ENCODE measurements at regions not wholly inside any gene's neighbourhood (a gene's known extent, or its start where the extent isn't known, plus 50 kb on each side); places are given as distances from the start of the nearest gene placed in this dataset.
"Not testable (repeated sequence)": the region's sequence is repeated elsewhere in the genome, so short reads cannot be mapped to it uniquely, and the experiment has no call there.

DNA sequence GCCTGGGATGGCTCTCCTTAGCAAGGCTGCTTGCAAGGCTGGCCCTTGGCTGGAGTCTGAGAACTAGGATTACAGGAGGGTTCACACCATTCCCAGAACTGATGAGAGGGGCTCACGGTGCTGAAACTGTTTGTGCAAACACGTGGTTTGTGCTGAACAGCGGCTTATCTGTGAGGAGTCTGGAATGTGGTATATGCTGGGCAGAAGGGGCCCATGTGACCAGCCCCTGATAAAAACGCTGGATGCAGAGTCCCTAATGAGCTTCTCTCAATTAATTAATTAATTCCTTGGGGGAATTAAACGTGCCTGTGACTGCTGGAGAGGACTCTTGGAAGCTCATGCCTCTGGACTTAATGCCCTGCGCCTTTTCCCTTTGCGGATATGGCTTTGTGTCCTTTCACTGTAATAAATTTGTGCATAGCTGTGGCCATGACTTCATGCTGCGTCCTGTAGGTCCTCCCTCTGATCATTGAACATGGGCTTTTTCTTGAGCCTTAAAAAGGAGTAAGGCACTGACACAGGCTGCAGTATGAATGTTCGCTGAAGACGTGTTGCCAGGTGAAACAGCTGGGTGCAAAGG, 109.7 kb downstream of the CDRT15L2 start:
- H3K4me3 ChIP-seq (replicated peaks in 1 of 3); DNase-seq; H3K9me3 ChIP-seq; H3K4me1 ChIP-seq; H3K27ac ChIP-seq; H3K27me3 ChIP-seq; intact Hi-C loops (cut with DNase I); H3K36me3 ChIP-seq: not testable (repeated sequence)
- WGBS, 2 donors: 63 to 72% methylated on average over 10 of the region's 10 CpGs

- H3K36me3 ChIP-seq; H3K9me3 ChIP-seq; H3K27ac ChIP-seq; H3K4me3 ChIP-seq (replicated peaks in 1 of 3); intact Hi-C loops (cut with DNase I); DNase-seq; H3K27me3 ChIP-seq; H3K4me1 ChIP-seq: not testable (repeated sequence)
- WGBS, 2 donors: 46 to 55% methylated on average over 1 of the region's 1 CpG
These were observed 113.2 kb downstream of the CDRT15L2 start for GRCh38 chr17:20692706-20693105.

DNA sequence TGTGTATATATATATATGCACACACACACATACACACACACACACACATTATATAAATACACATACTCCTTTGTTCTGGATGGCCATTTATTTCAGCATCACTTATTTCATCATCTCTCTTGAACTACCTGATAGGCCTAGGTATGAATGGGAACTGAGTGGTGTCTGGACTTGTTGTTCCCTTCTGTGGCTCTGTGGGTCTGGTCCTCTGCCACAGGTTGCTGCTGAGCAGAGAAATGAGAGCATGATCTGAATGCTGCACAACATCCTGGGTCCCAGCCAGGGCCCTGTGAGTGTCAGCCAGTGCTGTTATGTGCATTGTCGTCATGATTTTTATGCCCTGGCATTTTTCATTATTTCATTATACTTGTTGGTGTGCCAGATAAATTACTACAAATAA, 116.3 kb downstream of the CDRT15L2 start:
- H3K4me3 ChIP-seq (replicated peaks in 1 of 3); H3K27ac ChIP-seq; H3K27me3 ChIP-seq; H3K4me1 ChIP-seq; H3K36me3 ChIP-seq; intact Hi-C loops (cut with DNase I); DNase-seq; H3K9me3 ChIP-seq: not testable (repeated sequence)
- 64 to 76% methylated on average over 1 of the region's 1 CpG for WGBS, 2 donors

DNA sequence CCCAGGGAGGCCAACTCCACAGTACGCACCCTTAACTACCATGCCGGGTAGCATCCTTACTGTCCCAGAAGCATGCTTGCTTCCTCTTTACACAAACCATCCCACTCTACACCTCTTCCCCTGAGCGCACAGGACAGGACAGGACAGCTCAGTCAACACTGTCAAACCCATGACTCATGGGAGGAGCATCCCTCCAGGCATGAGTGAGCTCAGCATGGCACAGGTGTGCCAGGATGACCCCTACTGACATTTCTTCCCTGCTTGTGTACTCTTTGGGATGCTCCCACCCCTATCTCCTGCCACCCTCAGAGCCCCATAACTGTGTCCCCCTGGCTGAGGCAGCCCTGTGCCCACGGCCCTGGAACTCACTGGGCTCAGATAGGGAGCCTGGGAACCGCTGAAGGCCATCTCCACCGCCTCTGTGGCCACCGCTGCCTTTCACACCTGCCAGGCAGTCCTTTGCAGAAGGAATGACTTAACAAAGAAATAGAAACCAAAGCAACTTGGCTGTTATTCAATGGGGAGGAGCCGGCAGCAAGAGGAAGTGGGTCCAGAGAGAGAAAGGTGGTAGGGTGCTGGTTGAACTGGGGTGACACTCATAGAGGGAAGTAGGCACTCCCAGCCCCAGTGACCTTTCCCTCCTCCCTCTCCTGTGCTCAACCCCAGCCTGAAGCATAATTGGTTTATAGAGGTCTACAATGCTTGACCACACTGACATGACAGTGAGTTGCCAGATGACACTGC, 119.1 kb downstream of the CDRT15L2 start:
- H3K4me1 ChIP-seq; intact Hi-C loops (cut with DNase I); H3K27me3 ChIP-seq; H3K9me3 ChIP-seq; H3K4me3 ChIP-seq (replicated peaks in 1 of 3); DNase-seq; H3K36me3 ChIP-seq; H3K27ac ChIP-seq: not testable (repeated sequence)
- 83 to 94% methylated on average over 6 to 8 of the region's 8 CpGs for WGBS, 2 donors

- intact Hi-C loops (cut with DNase I); H3K4me1 ChIP-seq; DNase-seq; H3K9me3 ChIP-seq; H3K27me3 ChIP-seq; H3K4me3 ChIP-seq (replicated peaks in 1 of 3); H3K36me3 ChIP-seq; H3K27ac ChIP-seq: not testable (repeated sequence)
- WGBS, 2 donors: 72 to 86% methylated on average over 5 of the region's 5 CpGs
These were observed 121.0 kb downstream of the CDRT15L2 start for GRCh38 chr17:20700528-20700927.

GRCh38 chr17:20701366-20701765, 121.8 kb downstream of the CDRT15L2 start:
- H3K4me3 ChIP-seq (replicated peaks in 1 of 3); H3K27me3 ChIP-seq; H3K36me3 ChIP-seq; intact Hi-C loops (cut with DNase I); H3K4me1 ChIP-seq; DNase-seq; H3K27ac ChIP-seq; H3K9me3 ChIP-seq: not testable (repeated sequence)
- 75 to 89% methylated on average over 3 to 5 of the region's 5 CpGs for WGBS, 2 donors

DNA sequence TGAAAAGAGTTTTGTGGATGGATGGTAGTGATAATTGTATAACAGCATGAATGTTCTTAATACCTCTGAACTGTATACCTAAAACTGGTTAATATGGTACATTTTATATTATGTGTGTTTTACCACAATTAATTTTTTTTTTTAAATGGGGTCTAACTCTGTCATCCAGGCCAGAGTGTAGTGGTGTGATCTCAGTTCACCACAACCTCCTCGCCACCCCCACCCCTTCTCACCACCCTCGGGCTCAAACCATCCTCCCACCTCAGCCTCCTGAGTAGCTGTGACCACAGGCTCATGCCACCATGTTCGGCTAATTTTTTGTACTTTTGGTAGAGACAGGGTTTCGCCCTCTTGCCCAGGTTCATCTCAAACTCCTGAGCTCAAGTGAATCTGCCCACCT, 123.2 kb downstream of the CDRT15L2 start:
- Histone ChIP-seq H3K4me3 (replicated peaks in 1 of 3) (no peak overlapping the region), H3K36me3 (no peaks in the 10 kb centered on the region), H3K4me1 (no peaks in the 10 kb centered on the region), H3K9me3 (no peaks in the 10 kb centered on the region), H3K27me3 (no peaks in the 10 kb centered on the region), H3K27ac (no peak overlapping the region)
- no peak for DNase-seq
- WGBS, 2 donors: 89 to 96% methylated on average over 4 of the region's 4 CpGs
- TF ChIP-seq POLR2A (IDR thresholded peaks at IDR 0.05) (no peak), CTCF (IDR thresholded peaks at IDR 0.05) (no peak)
- intact Hi-C loops (cut with DNase I): no loop called here

DNA sequence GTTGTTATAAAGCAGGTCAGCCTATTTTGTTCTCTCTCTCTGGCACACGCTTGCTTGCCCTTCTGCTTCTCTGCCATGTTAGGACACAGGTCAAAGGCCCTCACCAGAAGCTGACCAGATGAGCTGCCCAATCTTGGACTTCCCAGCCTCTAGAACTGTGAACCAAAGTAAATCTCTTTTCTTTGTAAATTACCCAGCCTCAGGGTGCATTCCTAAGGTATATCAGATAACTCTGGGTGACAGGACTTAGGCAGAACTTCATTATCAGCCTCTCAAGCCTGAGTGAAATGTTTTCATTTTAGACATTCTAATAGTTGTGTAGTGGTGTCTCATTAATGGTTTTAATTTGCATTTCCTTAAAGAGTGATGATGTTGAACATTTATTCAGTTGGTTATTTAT, 124.3 kb downstream of the CDRT15L2 start:
- TF ChIP-seq POLR2A (IDR thresholded peaks at IDR 0.05): no peak
- no peak for TF ChIP-seq CTCF (IDR thresholded peaks at IDR 0.05)
- no peaks in the 10 kb centered on the region for H3K27me3 ChIP-seq
- H3K27ac ChIP-seq: no peak overlapping the region
- no peaks in the 10 kb centered on the region for H3K9me3 ChIP-seq
- H3K4me1 ChIP-seq: no peaks in the 10 kb centered on the region
- no peak for DNase-seq
- intact Hi-C loops (cut with DNase I): no loop called here
- H3K4me3 ChIP-seq (replicated peaks in 1 of 3): no peak overlapping the region
- no peaks in the 10 kb centered on the region for H3K36me3 ChIP-seq
- 84 to 100% methylated on average over 1 of the region's 1 CpG for WGBS, 2 donors

GRCh38 chr17:20705186-20705585, 125.7 kb downstream of the CDRT15L2 start:
- WGBS, 2 donors: 81 to 95% methylated on average over 1 of the region's 1 CpG
- H3K9me3 ChIP-seq; H3K27ac ChIP-seq; H3K4me1 ChIP-seq; H3K27me3 ChIP-seq; DNase-seq; intact Hi-C loops (cut with DNase I); H3K4me3 ChIP-seq (replicated peaks in 1 of 3); H3K36me3 ChIP-seq: not testable (repeated sequence)
